Esophagus muscularis mucosa (tissue), 4 donors: ENCODE measurements at regions not wholly inside any gene's neighbourhood (a gene's known extent, or its start where the extent isn't known, plus 50 kb on each side); places are given as distances from the start of the nearest gene placed in this dataset.

Experiments
- CTCF ChIP-seq, 3 experiments: fragments of 200-600 bp in 2 of 3; fragments of 450-650 bp in 1 of 3; sonication (generic) in 2 of 3; IDR thresholded peaks; one replicate each; pipeline ENCODE4 v1.5.1; 2017 to 2019; ENCODE audit warnings: antibody characterized with exemption in 3 of 3, mild to moderate bottlenecking in 2 of 3, moderate library complexity in 1 of 3
- EP300 ChIP-seq: sonication (generic); formaldehyde crosslinking; IDR thresholded peaks from one replicate; pipeline ENCODE4 v1.6.1; 2017; ENCODE audit warnings: antibody characterized with exemption
- POLR2A ChIP-seq: fragments of 450-650 bp; IDR thresholded peaks from one replicate; pipeline ENCODE4 v1.6.1; 2017; ENCODE audit warnings: antibody characterized with exemption, moderate library complexity, mild to moderate bottlenecking, low read depth
- POLR2AphosphoS5 ChIP-seq, 2 donors: sonication (generic); formaldehyde crosslinking; IDR thresholded peaks; one replicate each; pipeline ENCODE4 v1.6.1; 2017; ENCODE audit warnings: antibody characterized with exemption in 2 of 2

DNA sequence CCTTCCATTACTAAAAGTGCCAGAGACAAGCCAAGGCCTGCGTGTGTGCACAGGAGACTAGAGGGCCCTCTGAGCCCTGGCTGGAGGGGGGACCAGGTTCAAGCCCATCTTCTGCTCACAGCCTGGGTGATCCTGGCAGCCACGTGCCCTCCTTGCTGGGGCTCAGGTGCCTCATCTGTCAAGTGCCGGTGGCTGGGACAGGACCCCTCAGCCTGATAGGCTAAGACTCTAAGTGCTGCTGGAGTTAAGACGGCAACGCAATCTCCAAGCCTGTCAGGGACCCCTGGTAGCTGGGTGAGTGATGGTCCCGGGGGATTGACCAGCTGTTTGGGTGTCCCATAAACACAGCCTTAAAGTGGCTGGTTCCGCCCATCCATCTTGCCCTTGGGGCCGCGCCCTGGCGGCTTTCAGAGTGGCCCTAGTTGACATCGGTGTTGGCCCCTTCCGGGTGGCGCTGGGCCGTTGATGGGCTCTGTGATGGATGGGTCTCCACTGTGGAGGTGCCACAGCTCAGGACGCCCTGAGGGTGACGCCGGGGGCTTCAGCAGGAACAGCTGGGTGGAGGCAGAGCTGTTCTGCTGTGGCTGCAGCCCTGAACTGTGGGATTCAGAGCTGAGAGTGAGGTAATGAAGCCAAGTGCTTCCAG, 136.2 kb downstream of the BARX1 start:
- TF ChIP-seq CTCF (IDR thresholded peaks at IDR 0.05) (no peak), POLR2AphosphoS5 (IDR thresholded peaks at IDR 0.05) (no peak), POLR2A (no peak), EP300 (no peak)
